ENCODE measurements at regions not wholly inside any gene's neighbourhood (a gene's known extent, or its start where the extent isn't known, plus 50 kb on each side); places are given as distances from the start of the nearest gene placed in this dataset.
A peak's percentile ranks its signal among the peaks of the same experiment; 100 is the strongest.

DNA sequence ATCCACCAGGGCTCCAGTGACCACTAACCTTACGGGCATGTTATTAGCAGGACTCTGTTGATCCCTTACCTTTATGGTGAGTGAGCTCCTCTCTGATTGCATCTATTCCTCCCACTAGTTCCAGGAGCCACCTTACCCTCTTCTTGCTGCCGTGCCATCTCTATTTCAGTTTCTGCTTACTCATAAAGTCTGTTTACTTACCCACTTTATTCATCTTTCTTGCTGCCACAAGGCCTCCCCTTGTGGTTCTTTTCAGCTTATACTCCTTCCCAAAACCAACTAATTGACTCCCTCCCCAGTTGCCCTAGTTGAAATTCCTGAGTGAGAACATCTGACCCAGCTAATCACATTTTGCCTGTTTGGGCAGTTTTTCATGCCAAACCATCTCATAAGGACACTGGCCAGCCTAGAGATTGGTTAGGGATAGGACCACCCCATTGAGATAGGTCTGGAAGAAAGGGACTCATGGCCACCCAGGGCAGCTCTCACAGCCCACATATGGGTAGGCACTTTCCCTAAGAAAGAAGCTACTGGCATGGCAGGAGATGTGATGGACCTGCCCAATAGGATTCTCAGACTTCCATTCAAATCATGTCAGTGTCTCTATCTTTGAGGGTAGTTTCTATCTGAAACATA lies 412.7 kb downstream of the EFNA5 start:
- DNase-seq, result no peak

DNA sequence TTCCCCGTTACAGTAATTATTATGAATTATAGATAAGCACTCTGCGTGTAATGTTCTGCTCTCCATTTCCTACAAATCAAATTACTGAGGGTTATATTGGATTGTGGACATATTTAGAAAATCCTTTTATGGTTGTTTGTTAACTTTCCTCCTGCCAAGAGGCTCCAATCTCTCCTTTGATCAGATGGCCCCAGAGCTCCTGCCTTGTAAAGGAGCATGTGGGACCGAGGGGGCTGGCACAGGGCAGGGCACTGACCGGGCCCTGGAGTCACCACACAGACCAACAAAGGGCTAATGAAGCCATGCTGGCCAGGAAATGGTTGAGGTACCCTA lies 415.9 kb downstream of the EFNA5 start:
- no peak for DNase-seq

DNA sequence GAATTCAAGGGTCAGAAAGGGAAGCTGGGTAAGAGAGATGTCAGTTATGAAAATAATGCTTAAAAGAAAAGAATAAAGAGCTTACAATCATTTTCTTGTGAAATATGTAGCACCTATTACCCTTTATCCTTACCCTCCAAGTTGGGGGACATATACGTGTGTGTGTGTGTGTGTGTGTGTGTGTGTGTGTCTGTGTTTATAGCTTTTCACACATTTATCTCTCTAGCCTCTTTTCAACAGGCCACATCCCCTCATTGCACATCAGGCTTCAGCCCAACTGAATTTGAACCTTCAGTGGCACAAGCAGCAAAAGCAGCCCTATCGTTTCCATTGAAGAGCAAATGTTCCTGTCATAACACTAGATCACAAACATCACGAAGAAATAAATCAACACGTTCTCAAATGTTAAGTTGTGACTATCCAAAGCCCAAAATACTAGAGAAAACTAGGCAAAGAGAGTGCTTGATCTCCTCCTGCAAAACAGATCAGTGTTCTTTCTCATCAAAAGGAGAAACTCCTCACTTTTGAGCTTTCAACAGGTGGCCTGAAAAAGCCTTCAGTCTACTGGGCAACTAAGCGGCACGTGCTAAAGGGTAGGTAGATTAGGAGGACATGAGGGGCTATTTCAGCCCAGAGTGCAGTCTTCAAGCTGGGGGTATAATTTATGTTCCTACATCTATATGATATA lies 416.4 kb downstream of the EFNA5 start:
- peak; percentile 22 for DNase-seq

DNA sequence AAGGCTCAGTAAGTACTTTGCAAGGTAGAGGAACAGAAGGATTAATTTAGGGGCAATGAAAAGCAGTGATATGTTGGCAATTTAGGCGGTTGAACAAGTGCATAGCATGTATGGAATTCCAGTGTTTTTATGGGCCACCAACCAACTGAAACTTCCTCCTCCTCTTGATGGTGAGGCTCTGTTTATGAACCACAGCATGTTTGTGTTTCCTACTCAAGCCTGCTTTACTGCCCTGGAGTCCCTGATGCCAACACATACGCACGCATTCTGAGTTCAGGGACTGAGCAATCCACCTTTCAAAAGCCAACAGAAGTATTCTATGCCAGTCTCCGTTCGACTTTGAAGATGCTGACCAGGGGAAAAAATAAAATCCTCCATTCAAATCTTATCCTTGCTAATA lies 417.5 kb downstream of the EFNA5 start:
- DNase-seq, result no peak

DNA sequence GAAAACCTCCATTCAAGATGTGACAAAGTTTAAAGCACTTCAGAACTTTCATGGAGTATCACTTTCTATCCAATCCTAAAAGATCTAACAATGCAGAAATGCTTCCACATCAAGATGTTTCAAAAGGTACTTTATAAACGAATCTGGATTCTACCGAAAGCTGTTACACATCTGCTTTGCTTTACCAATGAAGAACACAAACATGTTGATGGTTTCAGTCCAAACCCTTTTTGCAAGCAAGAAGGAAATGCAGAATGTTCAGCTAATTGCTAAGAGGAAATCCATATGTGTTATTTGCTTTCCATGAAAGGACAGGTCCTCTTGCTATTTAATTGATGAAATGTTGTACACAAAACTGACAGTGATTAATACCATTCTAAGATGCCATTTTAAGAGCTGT lies 419.6 kb downstream of the EFNA5 start:
- no peak for DNase-seq

DNA sequence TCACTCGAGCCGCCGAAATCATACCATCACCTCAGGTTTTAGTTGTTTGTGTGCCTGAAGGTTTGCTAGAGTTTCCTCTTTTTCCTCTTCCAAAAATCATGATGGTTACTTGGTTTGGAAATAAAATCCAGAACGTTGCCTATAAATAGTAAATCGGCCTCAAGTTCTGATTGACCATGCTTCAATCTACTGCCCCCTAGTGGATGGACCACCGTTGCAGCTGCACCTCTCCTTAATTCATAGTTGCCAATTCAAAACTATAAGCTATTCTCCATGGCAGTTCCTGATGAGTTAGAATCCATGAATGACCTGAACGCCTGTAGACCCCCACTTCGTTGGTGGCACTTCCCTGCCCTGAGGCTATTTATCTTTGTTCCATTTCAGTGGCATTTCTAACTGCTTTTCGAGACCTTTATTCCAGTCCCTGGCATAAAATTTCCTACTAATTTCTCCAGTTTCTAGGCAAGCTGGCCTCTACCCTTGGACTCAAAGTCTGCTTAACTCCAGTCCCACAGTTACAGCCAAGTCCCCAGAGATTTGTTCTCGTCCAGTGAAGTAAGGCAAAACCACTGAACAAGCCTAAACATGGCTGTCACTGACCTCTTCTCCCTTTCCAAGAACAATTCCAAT lies 422.6 kb downstream of the EFNA5 start:
- DNase-seq, result peak; percentile 49

DNA sequence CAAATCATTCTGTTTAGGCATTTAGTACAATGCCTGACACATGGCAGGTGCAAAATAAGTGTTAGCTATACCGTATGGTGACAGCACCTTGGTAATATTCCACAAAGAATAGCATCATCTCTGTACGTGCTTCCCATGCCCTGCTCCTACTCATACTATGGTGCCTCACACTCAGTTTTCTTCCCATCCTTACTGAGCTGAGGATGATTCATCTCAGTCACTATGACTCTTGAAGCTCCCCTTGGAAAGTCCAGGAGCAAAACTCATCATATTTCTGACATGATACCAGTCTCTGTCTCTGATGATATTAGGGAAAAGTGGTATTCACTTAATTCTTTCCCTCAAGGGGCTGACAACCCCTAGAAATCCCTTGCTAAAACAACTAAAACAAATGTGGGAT lies 423.3 kb downstream of the EFNA5 start:
- DNase-seq, result no peak

DNA sequence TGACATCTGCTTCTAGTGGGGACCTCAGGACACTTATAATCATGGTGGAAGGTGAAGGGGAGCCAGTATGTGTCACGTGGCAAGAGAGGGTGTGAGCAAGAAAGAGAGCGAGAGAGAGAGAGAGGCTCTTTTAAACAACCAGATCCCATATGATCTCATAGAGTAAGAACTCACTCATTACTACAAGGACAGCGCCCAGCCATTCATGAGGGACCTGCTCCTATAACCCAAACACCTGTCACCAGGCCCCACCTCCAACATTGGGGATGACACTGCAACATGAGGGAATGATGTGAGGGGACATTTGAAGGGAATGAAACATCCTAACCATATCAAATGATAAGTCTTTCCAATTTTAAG lies 427.5 kb downstream of the EFNA5 start:
- no peak for DNase-seq

DNA sequence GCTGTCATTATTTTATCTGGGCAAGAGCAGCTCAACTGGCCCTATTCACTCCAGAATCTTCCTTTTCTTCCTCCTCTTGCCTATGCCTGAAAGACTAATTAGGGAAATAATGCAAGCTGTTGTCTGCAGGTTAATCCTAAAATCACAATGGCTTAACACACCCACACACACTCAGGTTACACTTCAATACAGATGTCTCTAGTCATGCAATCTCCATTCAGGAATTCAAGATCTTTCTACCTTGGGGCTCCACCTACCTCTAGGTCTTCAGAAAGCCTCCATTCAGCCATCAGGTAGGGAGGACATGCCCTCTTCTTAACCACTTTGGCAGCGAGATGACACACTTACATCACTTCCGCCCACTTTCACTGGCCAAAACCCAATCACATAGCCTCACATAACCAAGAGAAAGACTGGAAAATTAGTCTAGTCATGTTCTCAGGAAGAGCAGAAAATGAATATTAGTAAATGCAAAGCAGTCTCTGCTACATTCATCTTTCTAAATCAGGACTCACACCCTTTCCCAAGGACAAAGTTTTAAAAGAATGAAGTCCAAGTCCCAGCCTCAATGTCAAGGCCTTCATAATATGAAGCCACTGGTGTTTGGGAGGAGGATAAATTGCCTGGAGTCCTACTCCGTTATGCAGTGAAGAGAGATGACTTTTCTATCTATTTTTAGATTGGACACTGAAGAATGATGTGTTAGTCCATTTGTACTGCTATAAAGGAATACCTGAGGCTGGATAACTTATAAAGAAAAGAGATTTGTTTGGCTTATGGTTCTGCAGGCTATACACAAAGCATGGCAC lies 428.1 kb downstream of the EFNA5 start:
- DNase-seq, result no peak

DNA sequence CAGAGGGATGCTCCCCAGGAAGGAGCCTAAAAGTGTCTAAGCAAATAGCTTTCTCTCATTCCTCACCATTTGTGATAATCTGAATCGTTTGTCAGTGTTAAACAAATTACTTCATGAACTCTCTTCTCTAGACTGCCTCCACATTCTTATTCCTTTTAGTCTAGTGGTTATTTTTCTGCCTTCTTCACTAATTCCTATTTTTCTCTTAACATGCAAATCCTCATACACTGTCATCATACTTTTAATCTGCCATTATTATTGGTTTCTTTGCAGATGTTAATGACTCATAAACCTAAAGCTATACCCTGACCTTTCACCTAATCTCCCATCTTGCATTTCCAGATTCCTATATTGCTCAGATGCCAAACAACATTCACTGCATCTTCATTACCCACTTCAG lies 428.9 kb downstream of the EFNA5 start:
- DNase-seq, result no peak

DNA sequence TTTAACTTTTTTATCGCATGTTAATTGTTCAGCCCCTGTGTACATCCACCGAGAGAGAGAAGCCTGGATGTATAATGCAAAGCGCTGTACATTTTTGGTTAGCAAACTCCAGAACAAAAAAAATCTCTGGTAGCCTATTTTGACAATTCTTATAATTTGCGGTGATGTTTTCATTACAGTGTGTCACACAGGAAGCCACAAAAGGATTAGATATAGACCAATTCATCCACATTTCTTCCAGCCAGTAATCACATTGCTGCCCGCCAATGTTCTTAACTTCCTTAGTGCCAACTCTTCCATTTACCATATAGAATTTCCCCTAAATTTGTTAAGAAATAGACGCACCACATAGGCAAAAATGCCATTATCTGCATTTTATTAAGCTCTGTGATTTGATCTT lies 435.6 kb downstream of the EFNA5 start:
- no peak for DNase-seq

DNA sequence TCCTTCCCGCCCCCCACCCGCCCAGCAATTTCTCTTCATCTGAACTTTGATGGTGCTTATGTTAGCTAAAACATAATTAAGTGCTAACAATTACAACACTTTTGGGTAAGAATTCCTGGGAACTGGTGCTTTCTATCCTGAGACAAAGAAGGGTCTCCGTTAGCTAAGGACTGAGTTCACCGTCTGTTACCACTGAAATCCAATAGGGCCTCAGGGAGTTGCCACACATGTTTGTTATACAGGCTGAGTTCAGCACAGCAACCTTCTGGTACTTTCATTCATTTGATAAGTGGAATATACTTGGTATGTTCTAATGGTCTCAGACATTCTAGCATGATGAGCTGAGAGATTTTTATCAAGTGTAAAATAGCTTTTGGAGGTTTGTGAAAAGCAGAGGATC lies 437.9 kb downstream of the EFNA5 start:
- no peak for DNase-seq

DNA sequence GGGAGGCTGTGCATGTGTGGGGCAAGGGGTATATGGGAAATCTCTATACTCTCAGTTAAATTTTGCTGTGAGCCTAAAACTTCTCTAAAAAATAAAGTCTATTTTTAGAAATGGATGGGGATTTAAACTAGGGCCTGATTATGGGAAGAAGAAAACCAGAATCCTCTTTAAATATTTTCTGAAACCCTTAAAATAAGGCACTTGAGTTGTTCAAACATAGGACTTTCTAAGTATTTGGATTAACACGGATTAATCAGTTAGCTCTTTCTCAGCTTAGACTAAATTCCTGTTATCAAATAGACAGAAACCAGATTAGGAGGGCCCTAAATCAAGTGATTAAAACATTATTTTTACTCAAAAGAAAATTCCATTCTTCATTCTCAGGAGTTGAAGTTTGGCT lies 438.4 kb downstream of the EFNA5 start:
- no peak for DNase-seq

DNA sequence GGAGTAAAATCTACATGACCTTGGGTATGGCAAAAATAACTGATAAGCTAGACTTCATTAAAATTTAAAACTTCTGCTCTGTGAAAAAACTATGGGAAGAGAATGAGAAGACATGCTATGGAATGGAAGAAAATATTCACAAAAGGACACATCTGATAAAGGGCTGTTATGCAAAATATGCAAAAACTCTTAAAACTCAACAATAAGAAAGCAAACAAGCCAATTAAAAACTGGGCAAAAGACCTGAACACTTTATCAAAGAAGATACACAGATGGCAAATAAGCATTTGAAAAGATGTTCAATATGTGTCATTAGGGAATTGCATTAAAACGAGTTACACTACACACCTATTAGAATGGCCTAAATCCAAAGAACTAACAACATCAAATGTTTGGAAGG lies 439.5 kb downstream of the EFNA5 start:
- no peak for DNase-seq

DNA sequence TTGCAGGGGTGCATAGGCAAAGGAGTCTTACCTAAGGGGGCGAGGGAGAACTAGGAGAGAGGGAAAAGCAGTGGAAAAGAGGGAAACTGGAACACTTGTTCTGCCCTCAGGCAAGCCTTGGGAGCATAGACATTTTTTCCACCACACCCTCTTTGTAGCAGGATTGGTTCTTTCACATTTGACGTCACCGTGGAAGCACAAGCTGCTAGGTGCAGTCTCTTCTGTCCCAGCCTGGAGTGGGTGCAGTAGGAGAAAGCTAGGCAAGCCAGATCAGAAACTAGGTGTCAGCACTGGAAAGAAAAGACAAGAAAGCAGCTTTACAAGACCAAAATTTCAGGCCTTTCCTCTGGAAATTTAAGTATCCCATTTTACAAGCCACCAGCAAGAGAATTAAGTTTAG lies 440.4 kb downstream of the EFNA5 start:
- DNase-seq, result no peak

DNA sequence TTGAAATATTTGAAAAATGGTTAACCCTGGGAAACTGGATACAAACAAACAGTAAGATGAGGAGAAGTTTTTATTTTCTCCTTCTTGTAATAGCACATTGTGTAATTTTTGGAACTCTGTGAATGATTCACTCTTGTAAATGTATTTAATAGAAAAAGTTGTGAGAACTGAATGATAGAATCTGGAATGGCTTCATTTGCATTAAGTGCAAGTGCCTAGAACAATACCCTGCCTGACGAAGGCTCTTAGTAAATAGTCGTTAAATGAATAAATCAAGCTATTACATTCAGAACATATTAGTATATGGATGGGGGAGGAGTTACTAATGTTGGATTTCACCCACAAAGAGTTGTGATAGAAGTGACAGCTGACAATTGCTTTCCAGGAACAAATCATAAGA lies 442.5 kb downstream of the EFNA5 start:
- no peak for DNase-seq

DNA sequence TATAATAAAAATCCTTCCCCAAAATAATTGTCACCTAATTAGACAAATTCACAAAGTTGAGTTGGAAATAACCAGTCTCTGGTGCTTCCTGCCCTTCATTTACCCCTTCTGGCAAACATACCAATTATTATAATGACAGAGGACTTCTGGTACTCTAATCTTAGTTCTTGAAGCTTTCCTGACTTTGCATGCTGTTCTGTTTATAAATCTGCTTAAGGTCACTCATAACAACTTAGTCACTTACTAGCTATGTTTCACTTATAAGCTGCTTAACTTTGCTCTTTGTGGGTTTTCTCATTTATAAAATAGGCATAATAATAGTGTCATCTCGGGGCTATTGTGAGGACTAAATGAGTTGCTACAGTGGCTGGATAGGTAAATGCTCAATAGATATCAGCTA lies 446.5 kb downstream of the EFNA5 start:
- no peak for DNase-seq

DNA sequence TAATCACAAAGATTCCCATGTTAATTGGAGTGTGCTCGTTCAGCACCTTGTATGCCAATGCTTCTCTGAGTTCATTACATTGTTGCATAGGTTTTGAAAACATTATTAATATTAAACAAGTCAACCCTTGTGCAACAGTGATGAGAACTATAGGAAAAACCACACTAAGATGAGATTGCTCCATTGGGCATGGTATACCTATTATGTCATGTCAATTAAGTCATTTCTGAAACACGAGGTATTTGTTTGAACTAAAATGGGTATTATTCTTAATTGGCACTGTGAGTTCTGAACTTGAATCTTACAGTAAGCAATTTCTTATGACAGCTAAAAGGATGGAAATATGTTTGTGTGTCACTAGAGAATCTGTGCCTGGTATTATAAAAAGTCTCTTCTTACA lies 447.7 kb downstream of the EFNA5 start:
- no peak for DNase-seq

DNA sequence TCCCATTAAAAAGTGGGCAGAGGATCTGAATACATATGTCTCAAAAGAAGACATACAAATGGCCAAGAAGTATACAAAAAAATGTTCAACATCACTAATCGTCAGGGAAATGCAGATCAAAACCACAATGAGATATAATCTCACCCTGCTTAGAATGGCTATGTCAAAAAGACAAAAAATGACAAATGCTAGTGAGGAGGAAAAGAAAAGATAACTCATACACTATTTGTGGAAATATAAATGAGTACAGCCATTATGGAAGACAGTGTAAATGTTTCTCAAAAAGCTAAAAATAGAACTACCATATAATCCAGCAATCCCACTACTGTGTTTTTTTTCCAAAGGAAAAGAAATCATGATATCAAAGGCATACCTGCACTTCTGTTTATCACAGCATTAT lies 450.7 kb downstream of the EFNA5 start:
- DNase-seq, result no peak

DNA sequence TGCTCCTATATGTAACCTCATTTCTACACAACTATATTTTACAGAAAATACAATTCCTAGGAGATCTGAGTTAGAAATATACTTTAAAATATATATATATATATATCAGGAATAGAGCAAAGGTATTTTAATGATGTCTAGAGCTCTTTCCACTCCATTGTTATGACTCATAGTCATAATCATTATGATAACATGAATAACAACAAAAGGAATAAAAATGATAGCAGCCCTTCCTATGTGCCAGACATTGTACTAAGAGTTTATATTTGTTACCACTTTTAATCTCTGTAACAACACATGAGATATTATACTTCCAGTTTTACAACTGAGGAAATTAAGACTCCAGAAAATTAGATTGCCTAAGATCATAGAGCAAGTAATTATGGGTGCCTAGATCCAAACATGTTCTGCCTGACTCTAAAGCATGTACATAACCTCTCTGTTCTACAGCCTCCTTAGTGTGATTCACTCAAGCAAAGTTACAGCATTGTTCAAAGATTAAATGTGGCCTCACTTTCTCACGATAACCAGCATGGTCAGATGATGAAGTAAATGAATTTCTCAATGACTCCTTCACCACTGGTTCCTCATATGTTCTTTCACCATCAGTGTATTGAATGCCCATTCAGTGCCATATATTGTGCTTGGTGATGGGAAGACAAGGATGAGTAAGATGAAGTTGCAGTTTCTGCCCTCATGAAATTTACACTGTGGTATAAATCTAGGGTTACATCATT lies 452.1 kb downstream of the EFNA5 start:
- no peak for DNase-seq

DNA sequence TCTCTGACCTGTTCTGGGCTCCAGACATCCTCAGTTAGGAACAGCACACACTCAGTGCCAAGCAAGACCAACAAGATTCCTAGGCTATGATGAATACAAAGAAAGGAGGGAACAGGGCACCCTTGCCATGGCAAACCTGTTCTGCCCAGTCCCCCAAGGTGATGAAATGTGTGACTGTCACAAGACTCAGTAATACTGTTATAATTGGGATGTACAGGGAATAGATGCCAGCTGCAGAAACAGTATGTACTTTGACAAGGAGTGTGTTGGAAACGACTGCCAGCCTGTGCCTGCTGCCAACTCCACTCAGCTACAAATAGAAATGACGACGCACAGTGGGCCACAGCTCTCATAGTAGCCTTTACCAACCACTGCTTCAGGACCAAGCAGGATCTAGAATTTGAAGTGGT lies 453.0 kb downstream of the EFNA5 start:
- no peak for DNase-seq

DNA sequence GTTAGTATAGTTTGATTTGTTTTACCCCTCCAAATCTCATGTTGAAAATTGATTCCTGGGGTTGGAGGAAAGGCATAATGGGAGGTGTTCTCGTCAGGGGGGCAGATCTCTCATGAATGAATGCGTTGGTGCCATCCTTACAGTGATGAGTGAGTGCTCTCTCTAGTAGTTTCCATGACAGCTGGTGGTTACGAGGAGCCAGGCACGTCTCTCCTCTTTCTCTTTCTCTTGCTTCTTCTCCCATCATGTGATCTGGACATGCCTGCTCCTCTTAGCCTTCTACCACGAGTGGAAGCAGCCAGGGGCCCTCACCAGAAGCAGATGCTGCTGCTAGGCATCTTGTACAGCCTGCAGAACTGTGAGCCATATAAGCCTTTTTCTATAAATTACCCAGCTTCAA lies 454.1 kb downstream of the EFNA5 start:
- no peak for DNase-seq

DNA sequence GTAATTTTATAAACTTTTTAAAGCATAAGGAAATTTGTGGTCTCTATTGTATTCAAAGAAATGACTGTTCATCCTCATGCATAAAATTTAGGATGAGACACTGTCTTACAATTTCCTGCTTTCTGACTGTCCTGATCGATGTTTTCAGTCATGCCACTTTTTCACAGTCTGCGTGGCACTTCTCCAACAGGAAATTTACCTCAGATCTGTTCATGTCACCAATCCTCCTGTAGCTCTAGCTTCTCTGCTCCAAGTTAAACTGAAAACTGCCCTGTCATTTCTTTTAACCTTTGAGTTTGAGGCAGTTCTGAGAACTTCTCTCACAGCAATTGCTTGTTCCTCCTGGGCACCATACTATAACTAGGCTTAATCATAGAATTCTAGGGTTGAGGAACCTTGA lies 455.1 kb downstream of the EFNA5 start:
- no peak for DNase-seq

All from CD4-positive, alpha-beta T cell treated with Interleukin-17A for 1 hour (primary cell).